ENCODE measurements at regions not wholly inside any gene's neighbourhood (a gene's known extent, or its start where the extent isn't known, plus 50 kb on each side); places are given as distances from the start of the nearest gene placed in this dataset.
A peak's percentile ranks its signal among the peaks of the same experiment; 100 is the strongest.

- ChIA-PET POLR2A (no interaction called here), CTCF (no interaction called here)
- Histone ChIP-seq H3K4me1 (ENCODE audit: control insufficient read depth, insufficient read depth, low read length) (no peaks in the 10 kb centered on the region), H3K36me3 (ENCODE audit: control insufficient read depth, insufficient read depth, low read length) (no peaks in the 10 kb centered on the region), H3K27me3 (ENCODE audit: control insufficient read depth, insufficient read depth, low read length) (no peaks in the 10 kb centered on the region), H3K9me3 (ENCODE audit: control insufficient read depth, insufficient read depth, low read depth, low read length) (no peaks in the 10 kb centered on the region), H3K27ac (ENCODE audit: low read length) (no peak overlapping the region), H3K4me3 (ENCODE audit: low read depth in 2 of 2, low read length in 2 of 2) (no peak overlapping the region)
- intact Hi-C loops (cut with micrococcal nuclease; ENCODE audit: unreplicated experiment) (no loop called here), in situ Hi-C loops (cut with HindIII; ENCODE audit: low pct_unique_long_range_greater_than_20kb, low sequenced_read_pairs) (no loop called here)
- TF ChIP-seq REST (IDR thresholded peaks at IDR 0.05; ENCODE audit: insufficient read depth in 1 of 2, low read depth in 2 of 2, low read length in 1 of 2), result no peak
- peak; percentile 35; the same call in 1 of the 2 replicates for TF ChIP-seq CTCF (IDR thresholded peaks at IDR 0.05)
- no peak for ATAC-seq
- no TSS peak for BruUV-seq (replicated peaks)
- DNase-seq (ENCODE audit: low read depth, low spot score), result no peak
Measured at GRCh38 chr17:22695228-22695619, 1002.9 kb downstream of the KCNJ18 start.

- Histone ChIP-seq H3K27me3 (ENCODE audit: control insufficient read depth, insufficient read depth, low read length) (no peaks in the 10 kb centered on the region), H3K27ac (ENCODE audit: low read length) (no peak overlapping the region), H3K9me3 (ENCODE audit: control insufficient read depth, insufficient read depth, low read depth, low read length) (no peaks in the 10 kb centered on the region), H3K4me1 (ENCODE audit: control insufficient read depth, insufficient read depth, low read length) (no peaks in the 10 kb centered on the region), H3K4me3 (ENCODE audit: low read depth in 2 of 2, low read length in 2 of 2) (no peak overlapping the region), H3K36me3 (ENCODE audit: control insufficient read depth, insufficient read depth, low read length) (no peaks in the 10 kb centered on the region)
- no peak for DNase-seq (ENCODE audit: low read depth, low spot score)
- ATAC-seq, result no peak
- ChIA-PET CTCF (interaction anchor here (0.7 kb wide), 1 partner anchor 28 kb away, joined by 4 read pairs; no protein-coding TSS in a partner anchor), POLR2A (no interaction called here)
- intact Hi-C loops (cut with micrococcal nuclease; ENCODE audit: unreplicated experiment), result no loop called here
- in situ Hi-C loops (cut with HindIII; ENCODE audit: low pct_unique_long_range_greater_than_20kb, low sequenced_read_pairs), result no loop called here
- no TSS peak for BruUV-seq (replicated peaks)
- TF ChIP-seq POLR2AphosphoS5 (IDR thresholded peaks at IDR 0.05; ENCODE audit: low read depth, low read length) (no peak), CTCF (IDR thresholded peaks at IDR 0.05) (no peak)
Measured at GRCh38 chr17:22703204-22703603, 1010.9 kb downstream of the KCNJ18 start.

GRCh38 chr17:22703786-22704441 lies 1011.6 kb downstream of the KCNJ18 start:
- BruUV-seq (replicated peaks), result no TSS peak
- H3K4me1 ChIP-seq (ENCODE audit: control insufficient read depth, insufficient read depth, low read length), result no peaks in the 10 kb centered on the region
- no peak overlapping the region for H3K27ac ChIP-seq (ENCODE audit: low read length)
- no peaks in the 10 kb centered on the region for H3K9me3 ChIP-seq (ENCODE audit: control insufficient read depth, insufficient read depth, low read depth, low read length)
- POLR2A ChIA-PET, result no interaction called here
- DNase-seq (ENCODE audit: low read depth, low spot score) (no peak), ATAC-seq (peak; percentile 63)
- CTCF ChIA-PET, result no interaction called here
- H3K4me3 ChIP-seq (ENCODE audit: low read depth in 2 of 2, low read length in 2 of 2), result peak overlapping the region in 1 of 2 experiments; percentile 9; a peak in 1 of 4 replicates
- H3K27me3 ChIP-seq (ENCODE audit: control insufficient read depth, insufficient read depth, low read length), result no peaks in the 10 kb centered on the region
- in situ Hi-C loops (cut with HindIII; ENCODE audit: low pct_unique_long_range_greater_than_20kb, low sequenced_read_pairs), result no loop called here
- TF ChIP-seq SIN3A (IDR thresholded peaks at IDR 0.05; ENCODE audit: borderline replicate concordance, insufficient read depth, low read depth, low read length) (no peak), CTCF (IDR thresholded peaks at IDR 0.05) (peak; percentile 87), TCF7L2 (IDR thresholded peaks at IDR 0.05; ENCODE audit: low read depth, low read length) (no peak)
- no peaks in the 10 kb centered on the region for H3K36me3 ChIP-seq (ENCODE audit: control insufficient read depth, insufficient read depth, low read length)
- intact Hi-C loops (cut with micrococcal nuclease; ENCODE audit: unreplicated experiment), result no loop called here

Measured in Panc1 (cell line).